Heart right ventricle (tissue), 16 donors: ENCODE measurements at regions not wholly inside any gene's neighbourhood (a gene's known extent, or its start where the extent isn't known, plus 50 kb on each side); places are given as distances from the start of the nearest gene placed in this dataset.

Source experiments
- ATAC-seq, 8 donors: fragments of 200-7000 bp; cut with Tn5 transposase; one replicate each; pipeline ENCODE4 v1.9.1; 2020; ENCODE audit warnings: mild to moderate bottlenecking in 8 of 8, moderate library complexity in 8 of 8, moderate number of reproducible peaks in 1 of 8
- DNase-seq, 2 donors: peaks; one replicate each; pipeline ENCODE4 v3.0.0-alpha.2; 2020
- H3K27ac ChIP-seq, 10 donors: fragments of 200-600 bp; sonication (generic) in 2 of 10; one replicate each; pipeline versions ENCODE4 v1.5.0 to v1.8.0; 2020 to 2022; ENCODE audit warnings: mild to moderate bottlenecking in 3 of 10
- H3K27me3 ChIP-seq, 7 donors: fragments of 200-600 bp; one replicate each; pipeline ENCODE4 v1.8.0; 2021 to 2022; ENCODE audit warnings: mild to moderate bottlenecking in 2 of 7
- H3K36me3 ChIP-seq, 9 donors: fragments of 200-600 bp; sonication (generic) in 1 of 9; one replicate each; pipeline versions ENCODE4 v1.5.0 to v1.8.0; 2020 to 2022; ENCODE audit warnings: mild to moderate bottlenecking in 2 of 9
- H3K4me1 ChIP-seq, 9 donors: fragments of 200-600 bp; sonication (generic) in 1 of 9; one replicate each; pipeline versions ENCODE4 v1.5.0 to v1.8.0; 2020 to 2022; ENCODE audit warnings: mild to moderate bottlenecking in 4 of 9
- H3K4me3 ChIP-seq, 10 donors: fragments of 200-600 bp; sonication (generic) in 2 of 10; one replicate each; pipeline versions ENCODE4 v1.5.0 to v1.8.0; 2020 to 2022; ENCODE audit warnings: mild to moderate bottlenecking in 7 of 10, moderate library complexity in 2 of 10
- H3K9me3 ChIP-seq, 11 donors: fragments of 200-600 bp in 10 of 11; sonication (generic) in 2 of 11; one replicate each; pipeline versions ENCODE4 v1.5.0 to v1.8.0; 2013 to 2022; ENCODE audit warnings: mild to moderate bottlenecking in 2 of 11, control low read depth in 1 of 11, moderate library complexity in 1 of 11
- WGBS, 2 donors: extraction: QIAGEN DNeasy Blood & Tissue Kit; methylation state at CpG; one replicate each; pipeline ENCODE4 v1.1.7; 2013; ENCODE audit warnings: inconsistent platforms in 1 of 2; 5-methylcytosine and 5-hydroxymethylcytosine counted together
- intact Hi-C, 10 donors: fragments of 100-400 bp; cut with DNase I; formaldehyde crosslinking; loops; one replicate each; pipeline versions ENCODE4 v1.11.1 to v1.14.2; 2022
- TF ChIP-seq, protein P1 (sequence below), 9 donors: fragments of 200-600 bp; sonication (generic) in 2 of 9; IDR thresholded peaks; one replicate each; pipeline versions ENCODE4 v1.5.0 to v1.8.0; 2021 to 2022; ENCODE audit warnings: antibody characterized with exemption in 9 of 9, mild to moderate bottlenecking in 5 of 9, moderate library complexity in 1 of 9
- donor health status: Arrhythmogenic right ventricular cardiomyopathy.
- donor health status: ischemic (EF 13 %, LVEDD 7.1; RV severe dilation, severe dysfunction).
- donor health status: healthy with polysubstance abuse.
- donor health status: DM: no; HTN: yes; CAD: no.
- donor health status: DM: no; HTN: no; CAD: no.
- donor health status: ischemic (EF 25% LVEDD 6.9; RV normal size, moderate dysfunction).
- donor health status: ischemic (EF 25% LVEDD 5.7; RV mildly dilated, moderate dysfunction).
- donor health status: healthy.
- donor health status: DM: yes; HTN: yes; CAD: no.
- donor health status: Ischemic cardiomyopathy.
- donor health status: ischemic (EF 35%, LVEDD 5.7; RV mildly dilated, moderate dysfunction).
- donor health status: nonischemic (EF 11% LVEDD 7.7; RV severe dilation, severe dysfunction).
- donor health status: DM: yes; HTN: yes; CAD: no.
- donor health status: PGD.
- donor health status: ischemic (EF 29% LVEDD 5.4; RV normal size, mild dysfunction).
- donor health status: nonischemic (EF 23%, LVEDD 6.1; RV moderate dilation, normal function).

DNA sequence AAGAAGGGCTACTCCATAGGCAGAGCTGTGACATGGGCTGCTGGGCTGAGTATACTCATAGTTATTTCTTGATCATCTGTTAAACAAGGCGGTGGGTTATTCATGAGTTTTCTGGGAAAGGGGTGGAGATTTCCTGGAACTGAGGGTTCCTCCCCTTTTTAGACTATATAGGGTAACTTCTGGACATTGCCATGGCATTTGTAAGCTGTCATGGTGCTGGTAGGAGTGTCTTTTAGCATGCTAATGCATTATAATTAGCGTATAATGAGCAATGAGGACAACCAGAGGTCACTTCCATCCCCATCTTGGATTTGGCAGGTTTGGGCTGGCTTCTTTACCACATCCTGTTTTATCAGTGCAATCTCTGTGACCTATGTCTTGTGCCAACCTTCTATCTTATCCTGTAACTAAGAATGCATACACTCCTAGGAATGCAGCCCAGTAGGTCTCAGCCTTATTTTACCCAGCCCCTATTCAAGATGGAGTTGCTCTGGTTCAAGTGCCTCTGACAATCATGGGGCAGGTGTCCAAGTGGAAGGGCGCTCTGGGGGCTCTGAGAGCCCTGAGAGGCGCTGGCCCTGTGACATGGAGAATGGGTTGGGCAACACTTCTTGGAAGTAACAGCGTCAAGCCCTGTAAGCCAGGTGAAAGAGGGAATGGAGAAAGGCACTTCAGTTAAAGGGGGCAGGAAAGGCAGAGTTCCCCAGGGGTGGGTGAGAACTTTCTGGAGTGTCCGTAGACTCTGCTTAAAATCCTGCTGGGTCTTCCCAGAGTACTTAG is 354.2 kb upstream of the SULF2 start:
- TF ChIP-seq, protein P1, sequence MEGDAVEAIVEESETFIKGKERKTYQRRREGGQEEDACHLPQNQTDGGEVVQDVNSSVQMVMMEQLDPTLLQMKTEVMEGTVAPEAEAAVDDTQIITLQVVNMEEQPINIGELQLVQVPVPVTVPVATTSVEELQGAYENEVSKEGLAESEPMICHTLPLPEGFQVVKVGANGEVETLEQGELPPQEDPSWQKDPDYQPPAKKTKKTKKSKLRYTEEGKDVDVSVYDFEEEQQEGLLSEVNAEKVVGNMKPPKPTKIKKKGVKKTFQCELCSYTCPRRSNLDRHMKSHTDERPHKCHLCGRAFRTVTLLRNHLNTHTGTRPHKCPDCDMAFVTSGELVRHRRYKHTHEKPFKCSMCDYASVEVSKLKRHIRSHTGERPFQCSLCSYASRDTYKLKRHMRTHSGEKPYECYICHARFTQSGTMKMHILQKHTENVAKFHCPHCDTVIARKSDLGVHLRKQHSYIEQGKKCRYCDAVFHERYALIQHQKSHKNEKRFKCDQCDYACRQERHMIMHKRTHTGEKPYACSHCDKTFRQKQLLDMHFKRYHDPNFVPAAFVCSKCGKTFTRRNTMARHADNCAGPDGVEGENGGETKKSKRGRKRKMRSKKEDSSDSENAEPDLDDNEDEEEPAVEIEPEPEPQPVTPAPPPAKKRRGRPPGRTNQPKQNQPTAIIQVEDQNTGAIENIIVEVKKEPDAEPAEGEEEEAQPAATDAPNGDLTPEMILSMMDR (IDR thresholded peaks at IDR 0.05): no peak
- WGBS, 2 donors: 89% methylated on average over 6 of the region's 6 CpGs
- ATAC-seq: no peak

GRCh38 chr20:48132834-48133233 is 347.6 kb upstream of the SULF2 start:
- Histone ChIP-seq H3K4me3 (no peak overlapping the region), H3K4me1 (no peaks in the 10 kb centered on the region), H3K27ac (no peak overlapping the region), H3K36me3 (no peaks in the 10 kb centered on the region), H3K27me3 (peaks cover 0 to 17% (median 10%) of the 10 kb centered on the region in 7 donors), H3K9me3 (peaks cover 0 to 28% (median 10%) of the 10 kb centered on the region in 11 donors)
- ATAC-seq: no peak
- intact Hi-C loops: no loop called here
- DNase-seq: no peak
- TF ChIP-seq, protein P1 (IDR thresholded peaks at IDR 0.05): no peak

More for the DNA sequence above, 354.2 kb upstream of the SULF2 start:
- H3K27me3 ChIP-seq: peaks cover 0 to 34% (median 6%) of the 10 kb centered on the region in 7 donors
- peaks cover 0 to 3% (median 0%) of the 10 kb centered on the region in 9 donors for H3K4me1 ChIP-seq
- H3K4me3 ChIP-seq: no peak overlapping the region
- peaks cover 0 to 17% (median 7%) of the 10 kb centered on the region in 11 donors for H3K9me3 ChIP-seq
- H3K36me3 ChIP-seq: no peaks in the 10 kb centered on the region
- no peak for DNase-seq
- H3K27ac ChIP-seq: no peak overlapping the region
- intact Hi-C loops: loop anchor here in 1 of 10 donors (5.0 kb wide), 1 partner anchor 1233 kb away; no protein-coding TSS in a partner anchor

DNA sequence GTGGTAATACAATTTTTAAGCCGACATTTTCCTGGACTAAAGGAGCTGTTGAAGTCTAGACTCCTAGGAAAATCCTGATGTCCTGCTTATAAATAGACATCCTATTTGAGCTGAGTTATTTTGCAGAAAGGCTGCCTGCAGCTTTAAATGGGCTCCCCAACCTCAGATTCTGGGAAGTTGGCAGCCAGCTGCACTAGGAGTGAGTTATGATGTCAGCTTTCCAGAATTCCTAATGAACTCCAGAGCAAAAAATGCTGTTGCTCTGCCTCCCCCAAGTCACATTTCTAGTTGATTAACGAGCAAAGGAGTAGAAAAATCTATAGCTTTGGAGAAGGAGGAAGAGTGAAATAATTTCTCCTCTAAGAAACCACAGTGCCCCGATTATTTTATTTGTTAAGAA is 346.3 kb upstream of the SULF2 start:
- ATAC-seq: no peak
- Histone ChIP-seq H3K4me1 (no peaks in the 10 kb centered on the region), H3K27me3 (peaks cover 0 to 17% (median 4%) of the 10 kb centered on the region in 7 donors), H3K4me3 (no peak overlapping the region), H3K36me3 (no peaks in the 10 kb centered on the region), H3K9me3 (peaks cover 0 to 28% (median 10%) of the 10 kb centered on the region in 11 donors), H3K27ac (no peak overlapping the region)
- intact Hi-C loops: no loop called here
- TF ChIP-seq, protein P1 (IDR thresholded peaks at IDR 0.05): no peak
- no peak for DNase-seq
- 47 to 53% methylated on average over 3 of the region's 3 CpGs for WGBS, 2 donors

GRCh38 chr20:48129345-48129942 is 344.2 kb upstream of the SULF2 start:
- 68 to 69% methylated on average over 5 of the region's 5 CpGs for WGBS, 2 donors
- Histone ChIP-seq H3K9me3 (peaks cover 0 to 28% (median 10%) of the 10 kb centered on the region in 11 donors), H3K36me3 (no peaks in the 10 kb centered on the region), H3K27me3 (peaks cover 0 to 17% (median 6%) of the 10 kb centered on the region in 7 donors), H3K4me3 (no peak overlapping the region), H3K4me1 (no peaks in the 10 kb centered on the region), H3K27ac (no peak overlapping the region)
- TF ChIP-seq, protein P1 (IDR thresholded peaks at IDR 0.05): no peak
- peak in 1 of 8 donors; percentile 19 for ATAC-seq
- no peak for DNase-seq
- intact Hi-C loops: no loop called here
